ENCODE measurements at regions not wholly inside any gene's neighbourhood (a gene's known extent, or its start where the extent isn't known, plus 50 kb on each side); places are given as distances from the start of the nearest gene placed in this dataset.

DNA sequence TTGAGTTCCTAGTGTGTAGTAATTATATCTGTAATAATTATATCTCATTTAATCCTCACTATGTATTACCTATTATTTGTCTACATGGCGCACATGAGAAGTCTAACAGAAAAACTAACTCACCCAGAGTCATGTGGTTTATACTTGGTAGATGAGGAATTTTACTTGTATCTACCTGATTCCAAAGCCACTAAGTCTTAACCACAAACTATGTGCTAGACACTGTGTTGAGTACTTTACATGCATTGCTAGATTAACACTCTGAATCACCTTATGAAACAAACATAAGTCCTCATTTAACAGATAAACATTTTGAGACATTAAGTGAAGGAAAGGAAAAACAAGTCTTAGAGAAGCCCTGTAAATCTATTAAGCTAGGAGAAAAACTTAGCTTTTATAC is 404.8 kb downstream of the TLR4 start:
- TF ChIP-seq, protein P1, sequence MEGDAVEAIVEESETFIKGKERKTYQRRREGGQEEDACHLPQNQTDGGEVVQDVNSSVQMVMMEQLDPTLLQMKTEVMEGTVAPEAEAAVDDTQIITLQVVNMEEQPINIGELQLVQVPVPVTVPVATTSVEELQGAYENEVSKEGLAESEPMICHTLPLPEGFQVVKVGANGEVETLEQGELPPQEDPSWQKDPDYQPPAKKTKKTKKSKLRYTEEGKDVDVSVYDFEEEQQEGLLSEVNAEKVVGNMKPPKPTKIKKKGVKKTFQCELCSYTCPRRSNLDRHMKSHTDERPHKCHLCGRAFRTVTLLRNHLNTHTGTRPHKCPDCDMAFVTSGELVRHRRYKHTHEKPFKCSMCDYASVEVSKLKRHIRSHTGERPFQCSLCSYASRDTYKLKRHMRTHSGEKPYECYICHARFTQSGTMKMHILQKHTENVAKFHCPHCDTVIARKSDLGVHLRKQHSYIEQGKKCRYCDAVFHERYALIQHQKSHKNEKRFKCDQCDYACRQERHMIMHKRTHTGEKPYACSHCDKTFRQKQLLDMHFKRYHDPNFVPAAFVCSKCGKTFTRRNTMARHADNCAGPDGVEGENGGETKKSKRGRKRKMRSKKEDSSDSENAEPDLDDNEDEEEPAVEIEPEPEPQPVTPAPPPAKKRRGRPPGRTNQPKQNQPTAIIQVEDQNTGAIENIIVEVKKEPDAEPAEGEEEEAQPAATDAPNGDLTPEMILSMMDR (IDR thresholded peaks at IDR 0.05; ENCODE audit: insufficient read depth, low read length, poor library complexity, severe bottlenecking): no peak
- Histone ChIP-seq H3K27me3 (replicated peaks; ENCODE audit: control insufficient read depth, insufficient read depth, low read length) (no peaks in the 10 kb centered on the region), H3K36me3 (ENCODE audit: control insufficient read depth, insufficient read depth, low read length) (no peaks in the 10 kb centered on the region), H3K4me3 (replicated peaks; ENCODE audit: low read depth, low read length) (no peak overlapping the region)
- no peak for DNase-seq (ENCODE audit: extremely low read depth, insufficient read length)

DNA sequence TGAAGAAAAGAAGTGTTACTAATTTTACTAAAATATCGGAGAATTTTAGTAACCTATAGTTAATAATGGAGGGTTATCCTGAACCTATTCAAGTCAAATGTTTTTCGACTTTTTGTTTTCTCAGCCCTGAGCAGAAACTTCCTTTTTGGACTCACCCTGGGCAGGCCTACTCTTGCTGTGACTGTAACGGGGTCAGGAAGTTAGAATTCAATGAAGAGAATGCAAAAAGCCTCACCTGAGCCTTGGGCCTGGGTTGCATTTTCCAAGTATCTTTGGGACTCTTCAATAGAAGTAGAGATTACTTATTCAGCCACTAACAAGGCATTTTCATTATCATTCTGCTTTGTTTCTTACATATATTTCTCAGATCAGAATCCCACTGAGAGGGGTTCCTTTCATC is 405.3 kb downstream of the TLR4 start:
- Histone ChIP-seq H3K36me3 (ENCODE audit: control insufficient read depth, insufficient read depth, low read length) (no peaks in the 10 kb centered on the region), H3K4me3 (replicated peaks; ENCODE audit: low read depth, low read length) (no peak overlapping the region), H3K27me3 (replicated peaks; ENCODE audit: control insufficient read depth, insufficient read depth, low read length) (no peaks in the 10 kb centered on the region)
- no peak for DNase-seq (ENCODE audit: extremely low read depth, insufficient read length)
- TF ChIP-seq, protein P1 (IDR thresholded peaks at IDR 0.05; ENCODE audit: insufficient read depth, low read length, poor library complexity, severe bottlenecking): no peak

DNA sequence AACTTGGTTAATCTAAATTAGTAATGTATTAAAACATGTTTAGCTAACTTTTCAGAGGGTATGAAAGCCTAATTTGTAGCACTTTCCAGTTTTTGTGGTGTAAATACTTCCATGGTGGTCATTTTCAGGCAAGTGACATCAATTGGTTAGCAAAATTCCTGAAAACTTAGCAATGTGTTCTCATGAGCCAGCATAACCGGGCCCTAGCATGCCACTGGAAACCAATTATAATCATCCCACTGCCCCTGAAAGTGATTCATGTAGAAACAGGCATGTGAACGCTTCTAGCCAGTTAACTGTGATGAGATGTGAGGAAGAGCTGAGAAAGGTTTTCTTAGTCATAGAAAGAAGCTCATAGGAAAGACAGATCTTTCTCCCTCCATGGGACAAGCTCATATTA is 417.2 kb downstream of the TLR4 start:
- TF ChIP-seq, protein P1 (IDR thresholded peaks at IDR 0.05; ENCODE audit: insufficient read depth, low read length, poor library complexity, severe bottlenecking): no peak
- no peak for DNase-seq (ENCODE audit: extremely low read depth, insufficient read length)
- no peak overlapping the region for H3K4me3 ChIP-seq (replicated peaks; ENCODE audit: low read depth, low read length)
- H3K36me3 ChIP-seq (ENCODE audit: control insufficient read depth, insufficient read depth, low read length): no peaks in the 10 kb centered on the region
- no peaks in the 10 kb centered on the region for H3K27me3 ChIP-seq (replicated peaks; ENCODE audit: control insufficient read depth, insufficient read depth, low read length)

DNA sequence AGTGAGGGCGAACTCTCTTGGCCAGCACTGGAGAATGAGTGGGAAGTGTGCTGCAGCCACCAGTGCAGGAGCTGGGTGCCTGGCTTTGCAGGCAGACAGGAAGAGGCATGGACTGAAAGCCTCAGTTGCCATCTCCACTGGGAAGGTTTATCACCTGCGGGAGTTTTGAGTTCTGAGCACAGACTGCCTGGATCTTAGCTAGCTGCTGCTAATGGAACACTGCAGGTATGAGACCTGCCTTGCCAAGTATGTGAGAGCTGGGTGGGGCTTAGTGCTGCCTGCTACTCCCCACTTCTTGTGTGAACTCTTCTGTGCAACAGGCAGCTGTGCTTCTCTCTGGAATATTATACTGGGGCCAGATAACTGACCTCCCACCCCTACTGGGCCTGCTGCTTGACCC is 424.1 kb downstream of the TLR4 start:
- Histone ChIP-seq H3K4me3 (replicated peaks; ENCODE audit: low read depth, low read length) (no peak overlapping the region), H3K27me3 (replicated peaks; ENCODE audit: control insufficient read depth, insufficient read depth, low read length) (no peaks in the 10 kb centered on the region), H3K36me3 (ENCODE audit: control insufficient read depth, insufficient read depth, low read length) (no peaks in the 10 kb centered on the region)
- TF ChIP-seq, protein P1 (IDR thresholded peaks at IDR 0.05; ENCODE audit: insufficient read depth, low read length, poor library complexity, severe bottlenecking): no peak
- DNase-seq (ENCODE audit: extremely low read depth, insufficient read length): no peak

DNA sequence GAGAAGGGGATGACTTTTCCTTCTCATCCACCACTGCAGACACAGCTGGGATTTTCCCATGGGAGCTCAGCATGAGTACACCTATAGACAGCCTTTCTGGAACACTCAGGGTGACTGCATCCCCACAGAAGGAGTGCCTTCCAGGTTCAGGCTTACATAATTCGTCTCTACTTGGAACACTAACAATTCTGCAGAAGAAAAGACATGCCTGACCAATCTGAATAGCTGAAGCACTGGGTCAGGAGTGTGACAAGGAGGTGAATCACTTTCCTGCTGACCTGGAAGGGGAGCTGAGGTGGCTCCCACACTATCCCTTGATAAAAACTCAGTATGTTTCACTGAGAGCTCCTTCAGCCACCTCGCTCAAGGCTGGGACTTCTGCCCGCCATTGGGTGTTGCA is 425.3 kb downstream of the TLR4 start:
- DNase-seq (ENCODE audit: extremely low read depth, insufficient read length): no peak
- H3K36me3 ChIP-seq (ENCODE audit: control insufficient read depth, insufficient read depth, low read length): no peaks in the 10 kb centered on the region

DNA sequence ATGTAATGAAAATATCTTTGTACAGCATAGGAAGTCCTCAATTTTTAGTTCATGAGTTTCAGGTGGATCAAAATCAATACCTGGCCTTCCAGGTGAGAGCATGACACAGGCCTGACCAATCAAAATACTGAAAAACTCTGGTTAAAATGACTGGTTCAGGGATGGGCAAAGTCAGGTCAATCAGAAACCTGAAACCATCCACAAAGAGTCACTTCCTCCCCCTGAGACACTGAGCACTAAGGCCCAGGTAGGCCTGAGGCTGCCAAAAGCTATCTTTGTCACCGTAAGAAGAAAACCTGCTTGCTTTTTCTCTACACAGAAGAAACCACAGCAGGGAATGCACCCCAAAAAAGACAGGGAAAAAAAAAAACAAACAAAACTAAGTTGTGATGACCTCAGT is 444.8 kb downstream of the TLR4 start:
- Histone ChIP-seq H3K36me3 (ENCODE audit: control insufficient read depth, insufficient read depth, low read length) (no peaks in the 10 kb centered on the region), H3K27me3 (replicated peaks; ENCODE audit: control insufficient read depth, insufficient read depth, low read length) (no peaks in the 10 kb centered on the region), H3K4me3 (replicated peaks; ENCODE audit: low read depth, low read length) (no peak overlapping the region)
- DNase-seq (ENCODE audit: extremely low read depth, insufficient read length): no peak
- TF ChIP-seq, protein P1 (IDR thresholded peaks at IDR 0.05; ENCODE audit: insufficient read depth, low read length, poor library complexity, severe bottlenecking): no peak

More for the DNA sequence above, 425.3 kb downstream of the TLR4 start:
- no peak overlapping the region for H3K4me3 ChIP-seq (replicated peaks; ENCODE audit: low read depth, low read length)
- no peaks in the 10 kb centered on the region for H3K27me3 ChIP-seq (replicated peaks; ENCODE audit: control insufficient read depth, insufficient read depth, low read length)
- TF ChIP-seq, protein P1 (IDR thresholded peaks at IDR 0.05; ENCODE audit: insufficient read depth, low read length, poor library complexity, severe bottlenecking): no peak
